ENCODE measurements at regions not wholly inside any gene's neighbourhood (a gene's known extent, or its start where the extent isn't known, plus 50 kb on each side); places are given as distances from the start of the nearest gene placed in this dataset.
A peak's percentile ranks its signal among the peaks of the same experiment; 100 is the strongest.
"Not testable (repeated sequence)": the region's sequence is repeated elsewhere in the genome, so short reads cannot be mapped to it uniquely, and the experiment has no call there.

DNA sequence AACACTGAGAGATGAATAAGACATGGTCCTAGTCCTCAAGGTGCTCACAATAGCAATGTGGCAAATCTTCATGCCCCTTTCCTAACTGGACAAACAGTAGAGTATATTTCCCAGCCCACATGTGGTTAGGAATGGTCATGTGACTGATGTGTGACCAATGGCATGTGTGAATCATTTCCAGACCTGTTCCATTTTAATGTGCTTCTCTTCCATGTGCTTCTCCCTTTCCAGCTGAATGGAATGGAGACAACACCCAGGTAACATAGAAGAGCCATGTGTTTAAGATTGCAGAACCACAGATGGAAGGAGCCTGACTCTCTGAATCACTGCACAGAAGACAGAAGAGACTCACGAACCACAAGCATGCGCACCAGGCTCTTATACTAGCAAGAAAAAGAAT is 409.9 kb upstream of the NFIA start:
- no peak for DNase-seq

DNA sequence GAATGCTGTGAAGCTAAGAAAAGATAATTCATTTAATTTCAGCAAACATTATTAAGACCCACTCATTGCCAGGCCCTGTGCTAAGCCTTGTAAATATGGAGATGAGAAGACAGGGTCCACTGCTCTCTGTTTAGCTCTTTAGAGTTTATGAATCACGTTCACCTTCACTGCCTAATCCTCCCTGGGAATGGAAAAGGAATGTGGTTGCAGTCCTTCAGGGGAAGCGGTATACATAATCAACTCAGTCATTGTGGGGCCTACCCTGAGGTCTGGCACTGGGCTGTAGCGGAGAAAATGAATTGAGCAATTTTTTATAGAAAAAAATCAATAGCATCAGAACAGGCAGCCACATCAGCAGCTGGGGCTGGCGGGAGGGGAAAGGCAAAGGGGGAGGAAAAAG is 412.1 kb upstream of the NFIA start:
- DNase-seq, result no peak

- peak in 2 of 51 donors; percentile 5 to 18 for DNase-seq
Measured at GRCh38 chr1:60668585-60668984, 413.8 kb upstream of the NFIA start.

DNA sequence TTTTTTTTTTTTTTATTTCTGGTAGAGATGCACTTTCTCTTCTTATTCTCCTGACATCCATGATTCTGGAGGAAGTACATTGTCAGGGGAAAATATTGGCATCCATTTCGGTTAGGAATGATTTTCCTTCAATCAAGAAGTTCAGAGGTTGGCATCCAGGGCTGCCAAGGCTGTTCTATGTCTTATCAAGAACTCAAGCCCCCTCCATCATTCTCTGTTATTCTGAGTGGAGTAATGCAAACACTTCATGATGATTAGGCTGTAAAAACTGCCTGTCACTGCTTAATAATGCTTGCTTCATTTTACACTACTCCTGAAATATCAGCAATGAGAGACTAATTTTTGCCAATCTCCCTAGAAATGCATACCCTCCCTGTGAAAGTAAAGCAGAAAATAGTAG is 417.1 kb upstream of the NFIA start:
- no peak for DNase-seq

DNA sequence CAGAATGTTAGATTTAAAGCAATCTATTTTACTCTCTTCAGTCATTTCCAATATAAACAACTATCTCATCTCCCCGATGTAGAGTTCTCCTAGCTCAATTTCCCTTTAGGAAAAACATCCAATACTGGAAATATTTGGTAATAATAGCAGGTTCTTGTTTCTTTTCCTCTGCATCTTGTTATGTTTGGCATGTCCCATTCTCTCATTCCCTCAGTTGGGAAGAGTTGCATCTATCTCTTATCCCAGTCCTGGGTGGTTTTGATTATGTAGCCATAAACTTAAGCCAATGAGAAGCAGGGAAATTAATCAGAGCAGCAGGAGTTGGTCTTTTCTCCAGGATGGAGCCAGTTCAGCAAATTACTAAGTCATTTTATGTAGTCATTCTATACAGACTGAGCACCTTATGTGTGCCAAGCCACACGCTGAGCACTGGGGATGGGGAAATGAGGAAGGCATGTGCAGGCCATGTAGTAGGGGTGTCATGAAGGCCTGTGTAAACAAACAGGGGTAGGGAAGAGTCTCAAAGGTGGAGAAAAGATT is 418.2 kb upstream of the NFIA start:
- DNase-seq, result no peak

GRCh38 chr1:60662486-60663044 is 419.8 kb upstream of the NFIA start:
- DNase-seq, result no peak

DNA sequence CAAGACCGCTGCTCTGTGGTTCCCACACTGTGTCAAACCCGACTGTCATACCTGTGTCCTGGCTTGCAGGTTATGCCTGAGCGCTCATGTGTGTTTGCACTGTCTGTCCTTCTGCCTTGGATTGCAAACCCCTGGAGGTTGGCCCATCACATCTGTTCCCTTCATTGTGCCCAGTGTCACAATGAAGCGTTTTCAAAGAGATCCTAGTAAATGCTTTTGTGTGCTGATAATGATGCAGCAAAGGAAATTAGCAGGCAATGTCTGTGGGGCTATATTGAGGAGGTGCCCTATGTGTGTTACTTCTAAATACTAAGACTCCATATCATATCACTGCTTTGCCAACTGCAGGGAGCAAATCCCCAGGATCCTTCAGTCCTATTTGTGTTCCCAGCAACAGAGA is 424.4 kb upstream of the NFIA start:
- DNase-seq, result peak in 15 of 51 donors; percentile 1 to 43 (median 6)

GRCh38 chr1:60655679-60656355 is 426.5 kb upstream of the NFIA start:
- peak in 1 of 51 donors; percentile 22 for DNase-seq

- not testable (repeated sequence) for DNase-seq
Measured at GRCh38 chr1:60640033-60640551, 442.3 kb upstream of the NFIA start.

GRCh38 chr1:60639287-60639686 is 443.1 kb upstream of the NFIA start:
- DNase-seq, result no peak

- no peak for DNase-seq
Measured at GRCh38 chr1:60637651-60638050, 444.7 kb upstream of the NFIA start.

DNA sequence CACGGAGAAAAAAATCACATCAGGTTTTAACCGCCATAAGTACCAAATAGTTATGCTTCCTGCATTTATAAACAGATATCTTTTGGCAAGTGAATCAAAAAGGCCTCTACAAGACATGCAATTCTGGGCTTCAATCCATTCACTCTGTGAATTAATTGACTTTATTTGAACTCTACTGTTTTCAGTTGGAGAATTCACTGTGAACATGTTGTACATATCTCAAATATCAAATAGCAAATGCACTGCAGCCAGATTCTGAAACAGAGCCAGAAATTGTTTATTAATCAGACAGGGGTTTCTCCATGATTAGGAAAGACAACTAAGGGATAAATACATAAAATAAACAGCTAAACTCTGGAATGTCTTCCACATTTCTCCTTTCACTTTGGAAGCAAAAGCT is 445.4 kb upstream of the NFIA start:
- DNase-seq, result no peak

DNA sequence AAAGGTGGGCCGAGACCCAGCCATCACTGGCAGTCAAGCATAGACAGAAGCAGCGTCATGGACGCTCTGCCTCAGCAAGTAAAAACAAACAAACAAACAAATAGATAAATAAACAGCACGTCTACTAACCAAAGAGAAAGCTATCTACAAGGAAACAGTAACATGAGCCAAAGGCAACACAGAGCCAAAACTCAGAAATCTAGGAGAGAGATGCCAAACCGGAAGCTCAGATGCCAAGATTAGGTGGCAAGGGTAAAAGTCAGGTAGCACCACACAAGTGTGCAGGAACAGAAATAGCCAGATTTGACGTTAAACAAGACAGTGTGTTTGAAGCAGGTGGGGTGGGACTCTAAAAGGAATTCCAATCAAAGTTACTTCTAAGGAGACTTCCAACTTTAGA is 448.3 kb upstream of the NFIA start:
- no peak for DNase-seq

GRCh38 chr1:60622486-60622885 is 459.9 kb upstream of the NFIA start:
- DNase-seq, result peak in 6 of 51 donors; percentile 2 to 61 (median 12)

DNA sequence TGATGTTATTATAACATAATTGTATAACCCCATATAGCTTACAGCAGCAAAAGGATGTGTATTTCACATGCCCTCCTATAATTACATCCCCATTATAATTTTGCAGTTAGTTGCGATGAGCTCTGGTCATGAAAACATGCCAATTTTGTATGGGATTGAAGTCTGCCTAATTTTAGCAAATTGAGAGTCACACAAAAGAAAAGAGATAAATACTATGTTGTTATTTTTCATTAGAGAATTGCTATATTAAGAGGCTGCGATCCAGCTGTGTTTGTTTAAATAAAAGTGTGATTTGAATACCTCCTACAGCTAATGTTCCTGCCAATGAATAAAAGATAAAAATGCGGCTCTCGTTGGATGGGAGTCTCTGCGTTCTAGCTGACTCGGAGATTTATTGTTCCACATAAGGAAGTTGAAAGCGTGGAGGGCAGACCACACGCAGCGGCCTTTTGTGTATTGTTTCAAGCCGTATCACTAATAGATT is 461.0 kb upstream of the NFIA start:
- DNase-seq, result peak in 4 of 51 donors; percentile 12 to 30 (median 15)

- peak in 1 of 51 donors; percentile 1 for DNase-seq
Measured at GRCh38 chr1:60620087-60620486, 462.3 kb upstream of the NFIA start.

DNA sequence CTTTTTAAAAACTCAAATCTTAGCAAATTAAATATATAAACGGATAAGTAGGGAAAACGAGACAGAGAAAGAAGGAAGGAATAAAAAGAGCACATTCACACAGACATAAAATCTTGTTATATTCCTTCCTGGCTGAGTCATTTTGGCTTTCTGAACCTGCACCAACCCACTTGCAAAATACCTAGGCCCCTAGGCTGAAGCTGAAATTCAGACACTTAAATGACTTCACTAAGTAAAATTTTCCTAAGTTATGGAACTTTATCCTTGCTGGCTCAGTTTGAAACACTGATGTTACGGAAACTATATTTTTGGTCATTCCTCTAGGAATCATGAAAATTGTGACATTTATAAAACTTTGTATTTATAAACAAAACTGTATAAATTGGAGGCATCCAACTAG is 462.8 kb upstream of the NFIA start:
- no peak for DNase-seq

GRCh38 chr1:60615666-60616065 is 466.7 kb upstream of the NFIA start:
- no peak for DNase-seq

DNA sequence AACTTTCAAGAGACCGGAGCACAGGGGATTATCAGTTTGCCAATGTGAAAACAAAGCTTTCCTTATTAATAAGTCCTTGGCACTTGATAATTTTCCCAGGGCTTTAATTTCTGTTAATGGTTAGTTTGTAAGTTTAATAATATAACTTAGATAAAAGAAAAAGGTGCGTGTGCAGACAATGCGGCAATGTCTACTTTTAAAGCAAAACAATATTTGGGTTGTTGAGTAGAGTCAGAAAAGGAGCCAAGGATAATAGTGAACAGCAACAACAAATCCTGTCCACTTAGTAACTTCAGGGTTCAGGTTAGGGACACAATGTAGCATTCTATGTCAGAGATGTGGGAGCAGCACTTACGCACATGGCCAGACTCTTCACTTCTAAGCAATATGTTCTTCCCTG is 469.6 kb upstream of the NFIA start:
- DNase-seq, result no peak

DNA sequence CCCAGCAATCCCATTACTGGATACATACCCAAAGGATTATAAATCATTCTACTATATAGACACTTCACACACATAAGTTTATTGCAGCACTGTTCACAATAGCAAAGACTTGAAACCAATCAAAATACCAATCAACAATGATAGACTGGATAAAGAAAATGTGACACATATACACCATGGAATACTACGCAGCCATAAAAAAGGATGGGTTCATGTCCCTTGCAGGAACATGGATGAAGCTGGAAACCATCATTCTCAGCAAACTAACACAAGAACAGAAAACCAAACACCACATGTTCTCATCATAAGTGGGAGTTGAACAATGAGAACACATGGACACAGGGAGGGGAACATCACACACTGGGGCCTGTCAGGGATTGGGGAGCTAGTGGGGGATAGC is 475.4 kb upstream of the NFIA start:
- not testable (repeated sequence) for DNase-seq

DNA sequence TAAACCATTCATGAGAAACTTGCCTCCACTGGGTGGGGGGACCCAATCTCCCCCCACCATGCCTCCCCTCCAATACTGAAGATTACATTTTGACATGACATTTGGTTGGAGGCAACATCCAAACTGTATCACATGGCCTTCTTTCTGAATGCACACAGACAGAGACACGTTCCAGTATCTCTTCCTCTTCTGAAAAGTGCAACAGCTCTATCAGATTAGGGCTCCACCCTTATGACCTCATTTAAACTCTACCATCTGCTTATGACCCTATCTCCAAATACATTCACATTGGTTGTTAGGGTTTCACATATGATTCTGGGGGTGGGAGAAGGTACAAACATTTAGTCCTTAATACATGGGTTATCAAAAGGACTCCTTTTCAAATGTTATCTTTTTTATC is 481.8 kb upstream of the NFIA start:
- no peak for DNase-seq

DNA sequence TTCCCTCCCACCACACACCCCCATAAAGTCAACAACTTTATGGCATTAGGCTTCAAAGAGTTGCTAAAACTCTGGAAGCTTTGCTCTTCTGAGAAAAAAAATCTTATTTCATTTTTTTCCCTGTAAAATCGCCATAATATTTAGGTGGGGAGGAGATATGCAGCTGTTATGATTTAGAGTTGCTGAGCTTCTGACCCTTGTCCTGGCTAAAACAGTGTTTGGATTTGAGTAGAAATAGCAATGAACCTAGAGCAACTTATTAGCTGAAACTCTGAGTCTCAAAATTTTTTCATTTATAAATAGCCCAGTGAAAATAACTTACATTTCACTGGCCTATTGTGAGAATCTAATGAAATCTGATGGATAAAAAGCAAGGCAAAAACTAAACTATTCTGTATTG is 482.8 kb upstream of the NFIA start:
- DNase-seq, result no peak
